HG03045 (cell line): ENCODE measurements at regions not wholly inside any gene's neighbourhood (a gene's known extent, or its start where the extent isn't known, plus 50 kb on each side); places are given as distances from the start of the nearest gene placed in this dataset.

Source experiments
- ATAC-seq: cut with Tn5 transposase; IDR thresholded peaks from one replicate; pipeline ENCODE4 v1.9.1; 2021; ENCODE audit warnings: mild to moderate bottlenecking, moderate library complexity; ENCODE audit not compliant: unreplicated experiment

DNA sequence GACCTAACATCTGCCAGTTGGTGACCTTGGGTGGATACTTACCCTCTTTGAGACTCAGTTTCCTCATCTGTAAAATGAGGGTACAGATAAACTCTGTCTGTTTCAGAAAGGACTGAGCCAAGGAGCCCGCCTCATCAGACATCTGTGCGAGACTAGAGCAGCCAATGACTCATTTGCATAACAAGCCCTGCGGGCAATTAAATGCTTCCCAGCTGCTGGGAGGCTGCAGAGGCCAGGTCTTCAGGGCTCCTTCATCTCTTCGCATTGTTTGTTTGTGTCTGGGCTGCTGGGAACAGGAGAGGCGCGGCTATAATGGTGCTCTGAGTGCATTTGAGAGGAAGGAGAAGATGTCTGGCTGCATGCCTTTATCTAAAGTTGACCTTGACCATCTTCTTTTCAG is 85.0 kb downstream of the ADRA2C start:
- ATAC-seq = no peak

DNA sequence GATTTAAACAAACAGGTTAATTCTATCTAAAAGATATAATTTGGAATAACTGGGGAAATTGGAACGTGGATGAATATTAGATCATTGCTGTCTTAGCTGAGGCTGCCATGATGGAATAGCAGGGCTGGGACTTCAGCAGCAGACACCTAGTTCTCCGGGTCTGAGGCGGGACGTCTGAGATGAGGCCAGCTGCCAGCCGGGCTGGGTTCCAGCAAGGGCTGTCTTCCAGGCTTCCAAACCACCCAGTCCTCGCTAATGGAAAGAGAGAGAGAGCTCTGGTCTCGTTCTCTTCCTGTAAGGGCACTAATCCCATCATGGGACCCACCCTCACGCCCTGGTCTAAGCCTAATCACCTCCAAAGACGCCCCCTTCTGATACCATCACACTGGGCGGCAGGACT is 85.7 kb downstream of the ADRA2C start:
- ATAC-seq = no peak

DNA sequence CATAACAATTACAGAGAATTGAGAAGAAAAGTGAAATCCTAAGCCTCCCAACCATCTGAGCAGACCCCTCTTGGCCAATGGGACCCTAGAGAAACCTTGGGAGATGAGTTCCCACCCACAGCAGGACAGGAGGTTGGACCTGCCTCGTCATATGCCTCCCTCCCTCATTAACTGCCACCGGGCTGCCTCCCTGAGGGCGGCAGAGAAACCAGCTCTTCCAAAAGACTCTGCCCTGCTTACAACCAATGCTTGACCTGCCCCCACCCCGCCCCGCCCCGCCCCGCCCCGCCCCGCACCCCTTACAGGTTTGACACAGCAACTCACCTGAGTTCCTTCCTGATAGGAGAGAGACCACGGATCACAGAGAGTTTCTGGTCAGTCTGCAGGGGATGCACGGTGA is 86.1 kb downstream of the ADRA2C start:
- ATAC-seq = no peak

DNA sequence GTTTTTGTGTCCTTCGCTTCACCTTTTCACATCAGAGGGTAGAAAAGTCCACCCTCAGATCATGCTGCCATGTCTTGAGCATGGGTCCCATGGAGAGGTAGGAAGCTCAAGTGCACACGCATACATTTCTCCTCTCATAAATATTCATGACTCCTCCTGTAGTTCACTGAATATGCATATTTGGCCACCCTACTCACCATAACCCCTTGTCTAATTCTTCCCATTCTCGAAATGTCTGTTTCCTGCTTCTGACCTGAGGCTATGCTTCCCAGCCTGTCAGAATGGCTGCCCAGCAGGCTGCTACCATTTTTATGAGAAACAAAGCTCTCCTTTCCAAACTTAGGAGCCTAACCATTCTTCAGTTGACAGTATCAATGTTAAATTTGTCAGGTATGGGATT is 86.5 kb downstream of the ADRA2C start:
- ATAC-seq = no peak

DNA sequence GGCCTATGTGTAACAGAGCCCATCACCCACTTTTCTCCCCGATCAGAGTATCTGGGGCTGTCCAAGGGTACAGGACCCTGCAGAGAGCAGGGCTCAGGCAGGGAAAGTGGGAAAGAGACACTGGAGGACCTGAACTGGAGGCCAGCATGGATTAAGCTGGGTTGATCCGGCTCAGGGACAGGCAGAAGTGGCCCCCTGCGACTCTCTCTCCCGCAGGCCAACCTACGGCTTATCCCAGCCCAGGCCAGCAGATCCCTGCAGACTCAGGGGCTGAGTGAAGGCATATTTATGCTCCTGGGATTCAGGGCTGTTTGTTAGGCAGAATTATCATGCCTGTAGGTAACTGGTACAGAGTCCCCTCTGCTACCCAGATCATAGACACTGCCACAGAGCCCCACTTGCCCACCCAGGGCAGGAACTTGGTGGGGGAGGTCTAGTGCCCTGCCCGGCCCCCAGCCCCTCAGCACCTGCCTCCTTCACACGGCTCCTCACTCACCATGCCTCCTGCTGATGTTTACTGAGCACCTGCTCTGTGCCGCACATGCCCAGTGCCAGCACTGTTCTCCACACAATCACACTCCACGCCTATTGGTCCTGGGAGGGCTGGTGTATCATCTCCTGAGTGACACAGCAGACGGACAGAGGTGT is 87.3 kb downstream of the ADRA2C start:
- ATAC-seq = no peak

DNA sequence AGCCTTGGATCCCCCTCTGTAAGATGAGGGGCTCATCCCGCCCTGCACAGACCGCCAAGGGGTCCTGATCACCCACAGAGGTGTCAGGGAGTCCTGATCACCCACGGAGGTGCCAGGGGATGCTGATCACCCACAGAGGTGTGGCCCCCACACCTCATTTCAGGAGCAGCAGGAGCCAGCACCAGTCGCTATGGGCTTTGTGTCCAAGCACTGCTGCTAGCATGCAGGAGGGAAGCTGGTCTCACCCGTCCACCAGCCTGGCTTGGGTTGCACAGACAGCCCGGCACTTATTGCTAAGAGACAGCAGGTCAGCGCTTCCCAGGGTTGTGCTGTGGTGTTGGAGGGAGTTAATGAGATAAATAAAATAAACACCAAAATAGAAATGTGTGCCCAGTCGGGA is 88.5 kb downstream of the ADRA2C start:
- ATAC-seq = no peak

DNA sequence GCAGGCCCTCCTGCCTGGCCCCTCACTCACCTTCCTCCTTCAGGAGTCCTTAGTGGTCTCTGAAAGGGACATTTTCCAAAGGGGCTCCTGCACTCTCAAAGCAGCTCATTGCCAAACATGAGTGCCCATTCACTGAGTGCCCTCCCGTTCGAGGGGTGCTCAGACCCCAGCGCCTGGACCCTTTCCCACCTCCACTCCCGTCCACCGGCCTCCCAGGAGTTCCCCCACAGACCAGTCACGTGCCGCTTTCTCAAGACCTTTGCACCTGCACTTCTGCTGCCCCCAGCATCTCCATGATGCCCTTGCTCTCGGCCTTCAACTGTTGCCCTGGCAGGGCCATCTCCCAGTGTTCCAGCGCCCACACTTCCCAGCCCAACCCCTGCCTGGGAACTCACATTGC is 89.5 kb downstream of the ADRA2C start:
- no peak for ATAC-seq

DNA sequence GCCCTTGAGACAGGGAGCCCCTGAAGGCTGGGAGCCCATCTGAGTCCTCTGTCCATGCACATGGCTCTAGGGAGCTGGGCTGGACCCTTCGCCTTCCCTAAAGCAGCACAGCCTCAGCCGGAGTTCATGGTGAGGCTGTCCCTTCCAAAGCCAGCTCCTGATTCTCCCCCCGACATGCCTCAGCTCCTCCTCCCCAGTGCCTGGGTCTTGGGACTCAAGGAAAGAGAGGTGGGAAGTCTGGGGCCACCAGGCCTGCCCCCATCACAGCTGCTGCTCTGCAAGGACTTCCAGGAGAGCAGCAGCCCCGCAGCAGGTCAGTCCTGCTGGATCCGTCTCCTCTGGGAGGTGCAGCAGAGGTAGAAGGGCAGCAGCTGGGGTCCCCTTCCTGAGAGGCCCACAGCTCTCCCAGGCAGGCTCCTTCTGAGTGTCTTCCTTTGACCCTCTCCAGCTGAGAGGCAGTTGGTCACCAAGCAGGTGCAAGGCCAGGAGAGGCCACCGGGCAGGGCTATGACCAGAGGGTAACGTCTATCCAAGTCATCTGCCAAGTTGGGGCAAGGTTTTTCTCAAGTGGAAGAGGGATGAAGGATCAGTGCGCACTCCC is 90.5 kb downstream of the ADRA2C start:
- no peak for ATAC-seq

DNA sequence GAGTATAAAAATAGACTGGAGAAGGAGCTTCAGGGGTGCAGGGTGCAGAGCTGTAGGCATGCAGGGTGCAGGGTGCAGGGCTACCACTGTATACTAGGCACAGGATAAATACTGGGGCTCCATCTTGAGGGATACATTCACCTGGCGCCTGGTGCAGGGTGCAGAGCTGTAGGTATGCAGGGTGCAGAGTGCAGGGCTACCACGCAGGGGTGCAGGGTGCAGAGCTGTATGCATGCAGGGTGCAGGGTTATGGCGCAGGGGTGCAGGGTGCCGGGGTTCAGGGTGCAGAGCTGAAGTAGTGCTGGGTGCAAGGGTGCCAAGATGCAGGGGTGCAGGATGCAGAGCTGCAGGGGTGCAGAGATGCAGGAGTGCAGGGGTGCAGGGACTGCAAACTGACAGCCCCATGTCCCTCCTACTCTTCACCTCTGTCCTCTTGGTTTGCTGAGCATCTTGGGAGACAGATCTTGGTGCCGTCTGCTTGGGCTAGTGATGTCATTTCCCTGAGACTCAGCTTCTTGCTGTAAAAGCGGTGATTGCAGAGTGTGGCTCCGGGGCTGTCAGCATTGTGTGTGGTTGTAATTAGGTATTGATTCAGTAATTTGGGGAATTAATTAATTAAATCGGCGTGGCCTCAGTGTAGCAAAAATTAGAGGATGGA is 91.2 kb downstream of the ADRA2C start:
- no peak for ATAC-seq

DNA sequence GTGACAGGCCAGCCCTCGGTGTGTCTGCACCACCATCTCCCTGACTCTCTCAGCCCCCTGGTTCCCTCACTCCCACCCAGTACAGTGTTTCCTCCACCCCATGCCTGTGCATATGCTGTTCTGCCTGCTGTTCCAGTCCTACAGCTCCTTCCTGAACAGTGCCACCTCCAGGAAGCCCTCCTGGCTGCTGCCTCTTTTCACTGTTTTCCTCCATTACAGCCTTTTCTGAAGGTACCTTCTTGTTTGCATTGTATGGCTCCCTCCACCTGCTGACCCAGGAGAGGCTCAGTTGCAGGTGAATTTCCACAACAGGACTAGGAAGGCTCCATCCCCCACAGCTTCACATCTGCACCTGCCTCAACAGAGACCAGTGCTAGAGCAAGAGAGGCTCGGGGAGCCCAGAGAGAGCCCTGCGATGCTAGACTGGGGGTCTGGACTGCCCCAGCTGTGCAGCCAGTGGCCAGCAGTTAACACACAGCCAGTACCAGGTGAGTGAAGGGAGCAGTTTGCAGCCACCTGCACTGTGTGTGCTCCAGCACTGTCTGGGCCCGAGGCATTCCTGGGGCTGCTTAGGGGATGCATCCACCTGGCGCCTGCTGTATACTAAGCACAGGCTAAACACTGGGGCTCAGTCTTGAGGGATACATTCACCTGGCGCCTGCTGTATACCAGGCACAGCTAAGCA is 92.0 kb downstream of the ADRA2C start:
- ATAC-seq = no peak

DNA sequence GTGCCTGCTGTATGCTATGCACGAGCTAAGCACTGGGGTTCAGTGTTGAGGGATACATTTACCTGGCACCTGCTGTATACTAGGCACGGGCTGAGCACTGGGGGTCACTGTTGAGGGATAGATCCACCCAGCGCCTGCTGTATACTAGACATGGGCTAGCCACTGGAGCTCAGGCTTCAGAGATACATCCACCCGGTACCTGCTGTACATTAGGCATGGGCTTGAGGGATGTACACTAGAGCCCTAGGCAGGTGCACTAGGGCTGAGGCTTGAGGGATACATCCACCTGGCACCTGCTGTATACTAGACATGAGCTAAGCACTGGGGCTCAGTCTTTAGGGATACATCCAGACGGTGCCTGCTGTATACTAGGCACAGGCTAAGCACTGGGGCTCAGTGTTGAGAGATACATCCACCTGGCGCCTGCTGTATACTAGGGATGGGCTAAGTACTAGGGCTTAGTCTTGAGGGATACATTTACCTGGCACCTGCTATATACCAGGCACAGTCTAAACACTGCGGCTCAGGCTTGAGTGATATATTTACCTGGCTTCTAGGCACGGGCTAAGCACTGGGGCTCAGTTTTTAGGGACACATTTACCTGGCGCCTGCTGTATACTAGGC is 92.7 kb downstream of the ADRA2C start:
- no peak for ATAC-seq

DNA sequence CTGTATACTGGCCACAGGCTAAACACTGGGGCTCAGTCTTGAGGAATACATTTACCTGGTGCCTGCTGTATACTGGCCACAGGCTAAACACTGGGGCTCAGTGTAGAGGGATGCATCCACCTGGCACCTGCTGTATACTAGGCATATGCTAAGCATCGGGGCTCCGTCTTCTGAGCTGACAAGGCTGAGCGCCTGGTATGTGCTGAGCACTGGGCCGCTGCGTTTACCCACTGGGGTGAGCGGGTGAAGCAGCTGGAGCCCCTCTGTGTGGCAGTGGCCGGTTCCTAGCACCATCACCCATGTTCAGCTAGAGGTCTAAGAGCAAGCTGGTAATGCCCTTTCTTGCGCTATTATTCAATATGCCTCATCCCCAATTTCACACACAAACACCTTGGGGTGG is 93.4 kb downstream of the ADRA2C start:
- ATAC-seq = no peak

DNA sequence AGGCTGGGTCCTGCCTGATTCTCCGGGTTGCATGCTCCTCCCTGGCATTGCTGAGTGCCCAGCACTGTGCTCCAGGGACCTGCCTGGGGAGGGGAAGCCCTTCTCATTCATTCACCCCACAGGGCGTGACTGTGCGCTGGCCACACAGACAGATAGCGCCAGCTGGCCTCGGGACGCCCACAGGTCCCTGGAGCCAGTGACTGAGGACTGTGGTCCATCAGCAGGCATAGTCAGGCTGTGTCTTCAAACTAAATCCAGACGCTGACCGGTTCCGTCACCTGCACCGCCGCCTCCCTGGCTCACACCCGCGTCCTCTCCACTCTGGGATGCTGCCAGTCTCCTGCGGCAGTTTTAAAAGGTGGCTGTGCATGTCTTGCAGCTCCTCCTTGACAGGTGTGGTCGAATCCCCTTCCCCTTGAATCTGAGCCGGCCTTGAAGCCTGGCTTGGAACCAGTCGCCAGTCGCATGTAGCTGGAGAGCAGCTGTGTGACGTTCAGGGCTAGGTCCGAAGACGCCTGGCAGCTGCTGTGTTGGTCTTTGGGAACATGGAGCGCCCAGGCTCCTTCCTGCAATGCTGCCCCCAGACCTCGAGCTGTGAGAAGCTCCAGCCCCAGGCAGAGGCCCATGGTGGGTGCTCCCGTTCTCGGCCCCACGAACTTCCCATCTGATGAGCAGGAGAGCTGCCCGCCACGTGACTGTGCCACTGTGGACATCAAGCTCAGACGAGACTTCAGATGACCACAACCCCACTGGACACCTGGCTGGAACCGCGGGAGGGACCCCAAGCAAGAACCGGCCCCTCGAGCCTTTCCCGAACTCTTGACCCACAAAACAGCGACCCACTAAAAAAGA is 94.1 kb downstream of the ADRA2C start:
- ATAC-seq = no peak

DNA sequence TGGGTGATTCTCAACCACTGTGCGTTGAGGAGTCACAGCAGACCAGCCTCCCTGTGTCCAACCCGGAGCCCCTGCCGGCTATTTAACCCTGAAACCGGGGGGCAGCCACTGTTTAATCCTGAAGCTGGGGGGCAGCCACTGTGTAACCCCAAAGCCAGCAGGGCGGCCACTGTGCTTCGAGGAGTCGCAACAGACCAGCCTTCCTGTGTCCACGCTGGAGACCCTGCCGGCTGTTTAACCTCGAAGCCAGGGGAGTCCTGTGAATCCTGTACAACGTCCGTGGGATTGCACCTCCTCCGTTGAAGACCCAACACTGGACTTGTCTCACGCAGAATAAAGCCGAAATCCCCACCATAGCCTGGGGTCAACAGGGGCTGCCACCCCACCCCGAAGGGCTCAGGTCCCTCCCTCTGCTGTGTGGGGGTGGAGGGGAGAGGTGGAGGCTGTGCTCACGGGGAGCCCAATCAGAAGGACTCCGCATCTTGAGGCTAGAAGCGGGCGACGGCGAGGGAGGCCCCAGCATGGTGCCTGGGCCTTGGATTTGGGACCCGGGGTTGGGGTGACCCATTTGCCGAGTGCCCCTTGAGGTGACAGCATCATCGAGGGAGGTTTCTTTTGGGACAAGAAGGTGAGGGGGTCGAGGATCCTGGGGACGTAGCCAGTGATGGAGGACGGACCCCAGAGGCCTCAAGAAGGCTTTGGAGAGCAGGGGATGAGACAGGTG is 94.9 kb downstream of the ADRA2C start:
- no peak for ATAC-seq

DNA sequence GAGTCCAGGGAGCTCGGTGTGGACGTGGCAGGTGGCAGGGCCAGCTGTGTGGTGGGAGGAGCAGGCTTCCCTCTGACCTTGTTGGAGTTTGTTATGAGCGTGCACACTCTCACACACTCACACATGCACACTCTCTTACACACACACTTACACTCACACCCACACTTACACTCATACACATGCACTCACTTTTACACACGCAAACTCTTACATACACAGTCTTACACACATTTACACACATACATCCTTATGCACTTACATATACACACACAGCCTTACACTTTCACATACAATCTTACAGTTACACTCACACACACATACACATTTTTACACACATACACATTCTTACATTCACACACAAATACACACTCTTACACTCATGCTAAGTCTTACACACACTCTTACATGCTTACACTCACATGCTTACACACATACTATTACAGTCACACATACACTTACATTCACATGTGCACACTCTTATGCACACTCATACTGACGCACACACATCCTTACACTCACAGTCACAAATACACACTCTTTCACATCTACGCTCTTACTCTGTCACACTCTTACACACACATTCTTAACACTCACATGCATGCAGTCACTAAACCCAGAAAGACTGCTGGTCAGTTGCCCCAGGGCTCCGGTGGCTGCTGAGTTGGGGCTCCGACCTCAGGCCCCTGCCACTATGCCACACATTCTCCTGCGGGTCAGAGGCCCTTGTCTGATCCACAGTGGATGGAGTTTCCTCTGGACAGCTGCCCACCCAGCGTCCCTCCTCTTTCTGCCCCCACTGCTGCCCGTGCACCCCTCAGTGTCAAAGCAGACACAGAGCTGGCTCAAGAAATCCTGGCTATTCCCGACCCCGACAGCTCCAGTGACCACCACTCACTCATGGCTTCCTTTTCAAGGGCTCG is 95.8 kb downstream of the ADRA2C start:
- ATAC-seq = no peak

DNA sequence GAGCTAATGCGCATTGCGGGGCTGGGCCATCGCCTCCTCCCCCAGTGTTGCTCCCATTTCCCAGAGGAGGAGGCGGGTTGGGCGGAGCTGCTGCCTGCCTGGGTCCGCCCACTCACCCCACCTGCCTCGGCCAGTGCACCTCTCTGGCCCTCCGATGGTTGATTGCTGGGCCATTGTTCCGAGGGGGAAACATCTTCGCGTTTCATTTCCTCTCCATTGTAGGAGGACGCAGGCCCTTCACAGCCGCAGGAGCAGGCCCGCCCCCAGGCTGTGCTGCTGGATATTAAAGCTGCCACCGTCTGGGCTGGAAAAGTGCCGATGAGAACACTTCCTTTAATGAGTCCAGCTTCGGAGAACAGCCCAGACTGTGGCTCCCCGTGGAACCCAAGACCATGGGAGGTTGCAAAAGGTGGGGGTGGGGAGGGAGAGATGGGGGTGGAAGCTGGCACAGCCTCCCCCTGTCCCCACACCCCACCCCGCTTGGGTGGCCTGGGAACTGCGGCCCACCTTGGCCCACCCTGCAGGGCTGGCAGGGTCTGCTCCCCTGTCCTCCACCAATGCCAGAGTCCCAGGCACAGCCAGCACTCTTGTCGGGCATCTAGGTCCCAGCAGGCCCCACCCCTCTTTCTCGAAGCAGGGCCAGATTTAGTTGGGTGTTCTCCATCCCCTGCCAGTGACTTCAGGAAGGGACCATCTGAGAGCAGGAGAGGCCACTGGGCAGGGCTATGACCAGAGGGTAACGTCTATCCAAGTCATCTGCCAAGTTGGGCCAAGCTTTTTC is 96.6 kb downstream of the ADRA2C start:
- no peak for ATAC-seq

DNA sequence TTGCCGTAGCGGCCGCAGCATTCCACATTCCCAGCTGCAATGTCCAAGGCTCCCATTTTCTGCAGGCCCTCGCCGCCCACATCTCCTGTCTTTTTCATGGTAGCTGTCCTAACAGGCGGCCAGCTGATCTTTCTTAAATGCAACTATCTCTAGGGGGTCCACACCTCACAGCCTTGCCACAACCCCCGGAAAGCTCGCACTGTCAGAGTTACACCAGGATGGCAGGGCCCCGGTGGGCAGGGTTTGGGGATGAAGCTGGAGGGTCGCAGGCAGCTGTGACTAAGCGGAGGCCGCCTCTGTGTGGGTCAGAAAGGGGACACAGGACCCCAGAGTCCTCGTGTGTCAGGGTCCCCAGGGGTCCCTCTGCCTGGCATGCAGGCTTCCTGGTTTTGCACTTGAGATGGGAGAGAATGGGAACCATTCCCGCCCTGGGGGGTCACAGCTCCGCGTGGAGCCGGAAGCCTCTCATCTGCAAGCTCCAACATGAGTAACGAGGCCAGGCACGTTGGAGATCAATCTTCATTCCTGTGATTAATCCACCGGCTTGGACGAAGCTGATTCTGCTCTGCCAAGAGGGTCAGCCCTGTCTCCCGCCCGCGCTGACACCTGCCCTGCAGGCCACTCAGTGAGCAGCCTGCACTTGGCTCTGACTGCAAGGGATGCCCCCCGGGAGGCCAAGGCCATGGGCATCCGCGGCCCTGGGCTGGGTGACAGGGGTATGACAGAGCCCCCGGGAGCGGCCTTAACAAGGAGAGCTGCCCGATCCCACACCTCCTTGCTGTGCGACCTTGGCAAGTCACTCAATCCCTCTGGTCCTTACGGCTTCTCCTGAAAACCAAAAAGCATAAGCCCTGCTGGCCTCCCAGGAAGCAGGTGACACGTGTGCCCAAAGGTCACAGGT is 97.9 kb downstream of the ADRA2C start:
- ATAC-seq = no peak
